A549 (cell line): ENCODE measurements at regions not wholly inside any gene's neighbourhood (a gene's known extent, or its start where the extent isn't known, plus 50 kb on each side); places are given as distances from the start of the nearest gene placed in this dataset.

Experiments used
- ATAC-seq, 2 experiments: fragments of 200-7000 bp in 1 of 2; fragments of >200 bp in 1 of 2; cut with Nextera tagmentation in 1 of 2; cut with Tn5 transposase in 1 of 2; 3 replicates each; pipeline versions ENCODE4 v1.8.0 to v1.9.1; 2018 to 2020; ENCODE audit warnings: mild to moderate bottlenecking in 1 of 2, moderate library complexity in 1 of 2
- CTCF ChIA-PET: fragments of 300-600 bp; sonication (Branson Sonifier 250); formaldehyde crosslinking; extraction: SDS; loops from one replicate; lab custom pipeline; 2021; ENCODE audit warnings: antibody characterized with exemption, inconsistent platforms; lab: Yijun Ruan, JAX
- POLR2A ChIA-PET: fragments of 350-600 bp; formaldehyde crosslinking; extraction: SDS; loops from one replicate; lab custom pipeline; 2021; ENCODE audit warnings: antibody characterized with exemption, inconsistent platforms; lab: Yijun Ruan, JAX
- DNase-seq, 2 experiments: peaks; one replicate each; pipeline versions ENCODE4 v3.0.0 to v3.0.0-alpha.2; 2011 to 2016; ENCODE audit warnings: low read depth in 1 of 2, low spot score in 1 of 2
- FAIRE-seq: peaks from 2 replicates; lab custom pipeline; 2011; peaks lifted over from hg19 to GRCh38; lab: Jason Lieb, UNC
- H3K27ac ChIP-seq, 2 experiments: fragments of >200 bp; sonication (Bioruptor Twin); formaldehyde crosslinking; 3 replicates each; pipeline ENCODE4 v1.5.1; 2016 to 2017
- H3K4me1 ChIP-seq: fragments of >200 bp; sonication (Bioruptor Twin); formaldehyde crosslinking; 3 replicates; pipeline ENCODE4 v1.6.1; 2016
- H3K4me2 ChIP-seq: fragments of >200 bp; sonication (Bioruptor Twin); formaldehyde crosslinking; 3 replicates; pipeline ENCODE4 v1.6.1; 2016
- H3K4me3 ChIP-seq: fragments of >200 bp; sonication (Bioruptor Twin); formaldehyde crosslinking; 3 replicates; pipeline ENCODE4 v1.5.1; 2016
- H3K9me3 ChIP-seq: fragments of >200 bp; sonication (Bioruptor Twin); formaldehyde crosslinking; 3 replicates; pipeline ENCODE4 v1.6.1; 2016
- BHLHE40 ChIP-seq: IDR thresholded peaks from 2 replicates; pipeline ENCODE4 v1.6.1; 2012; ENCODE audit warnings: low read depth, low read length, inconsistent platforms
- EHF ChIP-seq: fragments of 250-450 bp; sonication (Bioruptor Pico); IDR thresholded peaks from 2 replicates; pipeline ENCODE4 v1.5.0; 2020; ENCODE audit warnings: mild to moderate bottlenecking
- ESRRA ChIP-seq: fragments of 150-350 bp; IDR thresholded peaks from 2 replicates; pipeline ENCODE4 v1.6.1; 2014; ENCODE audit warnings: mild to moderate bottlenecking, low read length, borderline replicate concordance
- FOSB ChIP-seq: fragments of 250-450 bp; sonication (Bioruptor Pico); IDR thresholded peaks from 2 replicates; pipeline ENCODE4 v1.5.0; 2020; ENCODE audit warnings: mild to moderate bottlenecking, moderate library complexity
- FOSL2 ChIP-seq, 2 experiments: fragments of 450-650 bp in 1 of 2; fragments of >200 bp in 1 of 2; sonication (Bioruptor Twin) in 1 of 2; formaldehyde crosslinking; IDR thresholded peaks; 2 replicates each; pipeline versions ENCODE4 v1.5.0 to v1.6.1; 2016 to 2020; ENCODE audit warnings: mild to moderate bottlenecking in 1 of 2, moderate library complexity in 1 of 2
- FOXS1 ChIP-seq: fragments of 250-450 bp; sonication (Bioruptor Pico); IDR thresholded peaks from 2 replicates; pipeline ENCODE4 v1.5.0; 2020; ENCODE audit warnings: mild to moderate bottlenecking, moderate library complexity
- KDM5A ChIP-seq: fragments of 200-600 bp; sonication (generic); IDR thresholded peaks from 2 replicates; pipeline ENCODE4 v1.6.1; 2016; ENCODE audit warnings: antibody characterized with exemption, mild to moderate bottlenecking
- MAZ ChIP-seq: fragments of 150-350 bp; IDR thresholded peaks from 2 replicates; pipeline ENCODE4 v1.6.1; 2014; ENCODE audit warnings: antibody characterized with exemption, low read depth, low read length, borderline replicate concordance
- MYC ChIP-seq: IDR thresholded peaks from 2 replicates; pipeline ENCODE4 v1.6.1; 2012; ENCODE audit warnings: mild to moderate bottlenecking, inconsistent platforms, low read length, improper control_type of control experiment, borderline replicate concordance
- NFE2L2 ChIP-seq: fragments of 150-350 bp; conservative IDR thresholded peaks from 2 replicates; pipeline ENCODE4 v1.6.1; 2014; ENCODE audit warnings: low read length
- NPAS2 ChIP-seq: fragments of 250-450 bp; sonication (Bioruptor Pico); IDR thresholded peaks from 2 replicates; pipeline ENCODE4 v1.8.0; 2022; ENCODE audit warnings: mild to moderate bottlenecking, moderate library complexity, borderline replicate concordance
- NR3C1 ChIP-seq: fragments of >200 bp; sonication (Bioruptor Twin); formaldehyde crosslinking; IDR thresholded peaks from 3 replicates; pipeline ENCODE4 v1.6.1; 2017
- PHF8 ChIP-seq: fragments of 200-600 bp; sonication (generic); IDR thresholded peaks from 2 replicates; pipeline ENCODE4 v1.6.1; 2016; ENCODE audit warnings: low read depth, mild to moderate bottlenecking, antibody characterized with exemption, moderate library complexity, borderline replicate concordance
- POLR2AphosphoS2 ChIP-seq: conservative IDR thresholded peaks from 2 replicates; pipeline ENCODE4 v1.6.1; 2012; ENCODE audit warnings: low read length, improper control_type of control experiment, inconsistent platforms
- RCOR1 ChIP-seq: fragments of 150-350 bp; IDR thresholded peaks from 2 replicates; pipeline ENCODE4 v1.6.1; 2014; ENCODE audit warnings: antibody characterized with exemption, low read length, low read depth
- SREBF2 ChIP-seq: fragments of 450-650 bp; IDR thresholded peaks from 2 replicates; pipeline ENCODE4 v1.6.1; 2014; ENCODE audit warnings: mild to moderate bottlenecking, moderate library complexity
- ZNF302 ChIP-seq: fragments of 250-450 bp; sonication (Bioruptor Pico); IDR thresholded peaks from 2 replicates; pipeline ENCODE4 v1.9.0; 2021; ENCODE audit warnings: inconsistent platforms, mild to moderate bottlenecking, moderate library complexity
- WGBS: methylation state at CpG from one replicate; pipeline ENCODE4 v1.1.6; 2017; ENCODE audit errors: missing lambda C conversion rate; 5-methylcytosine and 5-hydroxymethylcytosine counted together
- TF ChIP-seq, protein P1 (sequence below): fragments of 200-600 bp; sonication (generic); IDR thresholded peaks from 2 replicates; pipeline ENCODE4 v1.6.1; 2016; ENCODE audit warnings: antibody characterized with exemption, mild to moderate bottlenecking, moderate library complexity
- TF ChIP-seq, protein P2 (sequence below): fragments of 250-450 bp; sonication (Bioruptor Pico); IDR thresholded peaks from 2 replicates; pipeline ENCODE4 v1.5.0; 2020; ENCODE audit warnings: low read depth, mild to moderate bottlenecking, moderate library complexity

DNA sequence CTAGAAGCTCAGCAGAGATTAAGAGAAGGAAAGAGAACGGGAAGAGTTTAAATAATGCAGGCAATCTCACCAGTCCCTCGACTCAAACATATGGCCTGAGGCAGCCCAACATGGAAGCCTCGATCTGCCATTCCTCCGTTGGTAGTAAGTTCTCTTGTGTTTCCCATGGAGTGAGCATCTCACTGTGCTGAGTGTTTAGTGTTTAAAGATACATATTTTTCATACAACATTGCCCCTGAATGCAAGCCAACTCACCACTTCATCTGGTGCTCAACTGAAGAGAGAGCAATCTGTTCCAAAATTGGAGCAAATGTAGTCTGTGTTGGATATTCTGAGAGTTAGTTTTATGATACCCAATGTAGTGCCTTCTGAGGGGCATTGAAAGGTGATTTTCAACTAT, 171.5 kb upstream of the ATP10B start (continued):
- TF ChIP-seq, protein P1, sequence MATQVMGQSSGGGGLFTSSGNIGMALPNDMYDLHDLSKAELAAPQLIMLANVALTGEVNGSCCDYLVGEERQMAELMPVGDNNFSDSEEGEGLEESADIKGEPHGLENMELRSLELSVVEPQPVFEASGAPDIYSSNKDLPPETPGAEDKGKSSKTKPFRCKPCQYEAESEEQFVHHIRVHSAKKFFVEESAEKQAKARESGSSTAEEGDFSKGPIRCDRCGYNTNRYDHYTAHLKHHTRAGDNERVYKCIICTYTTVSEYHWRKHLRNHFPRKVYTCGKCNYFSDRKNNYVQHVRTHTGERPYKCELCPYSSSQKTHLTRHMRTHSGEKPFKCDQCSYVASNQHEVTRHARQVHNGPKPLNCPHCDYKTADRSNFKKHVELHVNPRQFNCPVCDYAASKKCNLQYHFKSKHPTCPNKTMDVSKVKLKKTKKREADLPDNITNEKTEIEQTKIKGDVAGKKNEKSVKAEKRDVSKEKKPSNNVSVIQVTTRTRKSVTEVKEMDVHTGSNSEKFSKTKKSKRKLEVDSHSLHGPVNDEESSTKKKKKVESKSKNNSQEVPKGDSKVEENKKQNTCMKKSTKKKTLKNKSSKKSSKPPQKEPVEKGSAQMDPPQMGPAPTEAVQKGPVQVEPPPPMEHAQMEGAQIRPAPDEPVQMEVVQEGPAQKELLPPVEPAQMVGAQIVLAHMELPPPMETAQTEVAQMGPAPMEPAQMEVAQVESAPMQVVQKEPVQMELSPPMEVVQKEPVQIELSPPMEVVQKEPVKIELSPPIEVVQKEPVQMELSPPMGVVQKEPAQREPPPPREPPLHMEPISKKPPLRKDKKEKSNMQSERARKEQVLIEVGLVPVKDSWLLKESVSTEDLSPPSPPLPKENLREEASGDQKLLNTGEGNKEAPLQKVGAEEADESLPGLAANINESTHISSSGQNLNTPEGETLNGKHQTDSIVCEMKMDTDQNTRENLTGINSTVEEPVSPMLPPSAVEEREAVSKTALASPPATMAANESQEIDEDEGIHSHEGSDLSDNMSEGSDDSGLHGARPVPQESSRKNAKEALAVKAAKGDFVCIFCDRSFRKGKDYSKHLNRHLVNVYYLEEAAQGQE = no peak
- TF ChIP-seq RCOR1 (no peak), BHLHE40 (no peak)

DNA sequence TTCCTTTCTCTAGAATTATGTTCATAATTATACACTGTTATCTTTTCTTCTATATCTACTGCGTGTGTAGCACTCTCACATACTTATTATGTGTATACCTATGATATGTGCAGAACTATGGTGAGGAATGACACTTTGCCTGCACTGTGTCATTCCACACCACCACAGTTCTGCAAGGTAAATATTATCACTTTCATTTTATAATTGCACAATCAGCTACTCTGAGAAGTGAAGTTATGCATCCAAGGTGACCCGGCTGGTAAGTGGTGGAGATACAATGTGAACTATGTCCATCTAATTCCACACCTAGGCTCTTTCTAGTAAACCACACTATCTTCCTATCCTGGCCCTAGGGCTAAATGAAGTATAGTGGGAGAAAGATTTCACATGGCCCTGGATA, 170.1 kb upstream of the ATP10B start:
- Histone ChIP-seq H3K4me3 (no peak overlapping the region), H3K4me1 (no peaks in the 10 kb centered on the region), H3K27ac (no peak overlapping the region), H3K9me3 (no peaks in the 10 kb centered on the region), H3K4me2 (no peak overlapping the region)
- TF ChIP-seq NPAS2 (CRISPR knock-in tag) = no peak
- TF ChIP-seq, protein P2, sequence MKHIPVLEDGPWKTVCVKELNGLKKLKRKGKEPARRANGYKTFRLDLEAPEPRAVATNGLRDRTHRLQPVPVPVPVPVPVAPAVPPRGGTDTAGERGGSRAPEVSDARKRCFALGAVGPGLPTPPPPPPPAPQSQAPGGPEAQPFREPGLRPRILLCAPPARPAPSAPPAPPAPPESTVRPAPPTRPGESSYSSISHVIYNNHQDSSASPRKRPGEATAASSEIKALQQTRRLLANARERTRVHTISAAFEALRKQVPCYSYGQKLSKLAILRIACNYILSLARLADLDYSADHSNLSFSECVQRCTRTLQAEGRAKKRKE (CRISPR knock-in tag) = no peak
- TF ChIP-seq NFE2L2 = no peak
- TF ChIP-seq BHLHE40 = no peak
- no peak for TF ChIP-seq PHF8
- no peak for TF ChIP-seq FOXS1
- TF ChIP-seq KDM5A = no peak
- no peak for FAIRE-seq
- no peak for ATAC-seq
- ChIA-PET POLR2A (no interaction called here), CTCF (no interaction called here)
- 0% methylated on average over 2 of the region's 2 CpGs for WGBS
- DNase-seq = no peak

DNA sequence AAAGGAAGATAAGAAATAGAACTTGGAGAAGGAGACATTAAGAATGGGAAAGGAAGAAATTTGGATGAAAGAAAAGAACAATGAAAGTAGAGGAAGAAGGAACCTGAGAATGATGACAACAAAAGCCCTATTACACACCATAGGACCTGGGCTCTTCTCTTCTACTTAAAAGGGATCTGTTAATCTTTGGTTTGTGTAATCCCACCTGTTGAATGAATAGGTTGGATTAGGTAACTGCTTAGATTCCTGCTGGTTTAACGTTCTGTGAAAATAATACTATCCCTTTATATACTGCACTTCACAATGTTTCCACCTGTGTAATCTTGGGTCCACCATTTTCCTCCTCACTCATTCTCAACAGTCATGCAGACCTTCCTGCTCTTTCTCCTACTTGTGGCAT, 157.8 kb upstream of the ATP10B start:
- ATAC-seq = no peak
- H3K27ac ChIP-seq = no peak overlapping the region

DNA sequence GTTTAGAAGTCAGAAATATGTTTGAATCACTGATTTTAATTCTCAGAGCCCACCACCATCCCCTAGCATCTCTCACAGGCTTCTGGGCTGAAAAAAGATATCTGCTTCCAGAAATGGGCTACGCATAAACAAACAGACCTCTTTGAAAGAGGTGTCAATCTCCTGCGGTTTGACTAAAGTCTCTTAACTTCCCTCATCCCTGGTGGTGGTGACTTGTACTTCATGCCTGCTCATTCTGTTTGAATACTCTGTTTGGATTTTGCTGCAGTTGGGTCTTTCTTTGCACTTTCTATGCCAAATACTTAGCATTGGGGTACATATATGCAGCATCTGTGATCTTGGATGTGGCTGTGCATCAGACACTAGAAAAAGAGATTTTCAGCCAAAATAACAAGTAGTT, 157.2 kb upstream of the ATP10B start:
- TF ChIP-seq, protein P1 = no peak
- no peak for TF ChIP-seq SREBF2
- TF ChIP-seq MYC = no peak
- TF ChIP-seq EHF (CRISPR knock-in tag) = no peak
- no peak for TF ChIP-seq MAZ
- no peak for TF ChIP-seq ESRRA
- TF ChIP-seq ZNF302 (CRISPR knock-in tag) = no peak
- no peak for TF ChIP-seq FOSL2 (IDR thresholded peaks at IDR 0.05)
- TF ChIP-seq FOSL2 (CRISPR knock-in tag; IDR thresholded peaks at IDR 0.05) = no peak
- H3K4me3 ChIP-seq = no peak overlapping the region
- no peak for FAIRE-seq
- H3K9me3 ChIP-seq = no peaks in the 10 kb centered on the region; the same call in 2 of the 3 replicates
- WGBS = 18% methylated on average over 2 of the region's 2 CpGs
- no peak for ATAC-seq
- H3K4me1 ChIP-seq = no peaks in the 10 kb centered on the region
- no peak overlapping the region for H3K27ac ChIP-seq
- no peak for DNase-seq
- H3K4me2 ChIP-seq = no peak overlapping the region
- CTCF ChIA-PET = no interaction called here
- POLR2A ChIA-PET = no interaction called here

More for the DNA sequence above, 157.8 kb upstream of the ATP10B start:
- FAIRE-seq (no peak), DNase-seq (no peak)
- Histone ChIP-seq H3K4me3 (no peak overlapping the region), H3K4me1 (no peaks in the 10 kb centered on the region), H3K9me3 (no peaks in the 10 kb centered on the region; the same call in 2 of the 3 replicates), H3K4me2 (no peak overlapping the region)
- ChIA-PET POLR2A (no interaction called here), CTCF (no interaction called here)
- TF ChIP-seq POLR2AphosphoS2 = no peak
- no peak for TF ChIP-seq FOXS1
- TF ChIP-seq, protein P2 (CRISPR knock-in tag) = no peak
- no peak for TF ChIP-seq FOSB (CRISPR knock-in tag)
- TF ChIP-seq NR3C1 = no peak
- no peak for TF ChIP-seq RCOR1
- 0% methylated on average over 1 of the region's 1 CpG for WGBS
